ENCODE measurements at regions not wholly inside any gene's neighbourhood (a gene's known extent, or its start where the extent isn't known, plus 50 kb on each side); places are given as distances from the start of the nearest gene placed in this dataset.

- Histone ChIP-seq H3K36me3 (no peaks in the 10 kb centered on the region), H3K27me3 (no peaks in the 10 kb centered on the region), H3K4me3 (no peak overlapping the region), H3K4me1 (no peaks in the 10 kb centered on the region), H3K27ac (no peak overlapping the region), H3K9me3 (no peaks in the 10 kb centered on the region)
- no peak for DNase-seq (ENCODE audit: extremely low spot score in 2 of 2)
- intact Hi-C loops (cut with DNase I) = no loop called here
- no peak for TF ChIP-seq POLR2AphosphoS5 (IDR thresholded peaks at IDR 0.05; ENCODE audit: insufficient read depth in 1 of 2, low read depth in 1 of 2)
- no peak for TF ChIP-seq POLR2A (IDR thresholded peaks at IDR 0.05)
- TF ChIP-seq CTCF (IDR thresholded peaks at IDR 0.05) = no peak
Measured at GRCh38 chr16:64869781-64870180, 252.1 kb downstream of the CDH11 start.

- TF ChIP-seq CTCF (IDR thresholded peaks at IDR 0.05) = no peak
- no peak for TF ChIP-seq POLR2A (IDR thresholded peaks at IDR 0.05)
- no peak for TF ChIP-seq POLR2AphosphoS5 (IDR thresholded peaks at IDR 0.05; ENCODE audit: insufficient read depth in 1 of 2, low read depth in 1 of 2)
- no peak for DNase-seq (ENCODE audit: extremely low spot score in 2 of 2)
- Histone ChIP-seq H3K4me1 (no peaks in the 10 kb centered on the region), H3K4me3 (no peak overlapping the region), H3K36me3 (no peaks in the 10 kb centered on the region), H3K27ac (no peak overlapping the region), H3K9me3 (no peaks in the 10 kb centered on the region), H3K27me3 (no peaks in the 10 kb centered on the region)
- intact Hi-C loops (cut with DNase I) = no loop called here
Measured at GRCh38 chr16:64866021-64866420, 255.8 kb downstream of the CDH11 start.

- Histone ChIP-seq H3K27ac (no peak overlapping the region), H3K36me3 (no peaks in the 10 kb centered on the region), H3K9me3 (no peaks in the 10 kb centered on the region), H3K4me1 (no peaks in the 10 kb centered on the region), H3K4me3 (no peak overlapping the region), H3K27me3 (no peaks in the 10 kb centered on the region)
- intact Hi-C loops (cut with DNase I) = no loop called here
- no peak for DNase-seq (ENCODE audit: extremely low spot score in 2 of 2)
- TF ChIP-seq CTCF (IDR thresholded peaks at IDR 0.05) (no peak), POLR2AphosphoS5 (IDR thresholded peaks at IDR 0.05; ENCODE audit: insufficient read depth in 1 of 2, low read depth in 1 of 2) (no peak), POLR2A (IDR thresholded peaks at IDR 0.05) (no peak)
Measured at GRCh38 chr16:64865069-64865696, 256.7 kb downstream of the CDH11 start.

GRCh38 chr16:64864232-64864809, 257.5 kb downstream of the CDH11 start:
- no peak for DNase-seq (ENCODE audit: extremely low spot score in 2 of 2)
- TF ChIP-seq POLR2A (IDR thresholded peaks at IDR 0.05) (no peak), CTCF (IDR thresholded peaks at IDR 0.05) (no peak), POLR2AphosphoS5 (IDR thresholded peaks at IDR 0.05; ENCODE audit: insufficient read depth in 1 of 2, low read depth in 1 of 2) (no peak)
- intact Hi-C loops (cut with DNase I) = no loop called here
- H3K27ac ChIP-seq = no peak overlapping the region
- H3K9me3 ChIP-seq = no peaks in the 10 kb centered on the region
- H3K4me1 ChIP-seq = no peaks in the 10 kb centered on the region
- H3K27me3 ChIP-seq = no peaks in the 10 kb centered on the region
- H3K36me3 ChIP-seq = no peaks in the 10 kb centered on the region
- H3K4me3 ChIP-seq = no peak overlapping the region

GRCh38 chr16:64858076-64858475, 263.8 kb downstream of the CDH11 start:
- intact Hi-C loops (cut with DNase I) = no loop called here
- no peaks in the 10 kb centered on the region for H3K36me3 ChIP-seq

More at GRCh38 chr16:64858076-64858475, 263.8 kb downstream of the CDH11 start:
- TF ChIP-seq POLR2AphosphoS5 (IDR thresholded peaks at IDR 0.05; ENCODE audit: insufficient read depth in 1 of 2, low read depth in 1 of 2) = no peak
- no peak for TF ChIP-seq POLR2A (IDR thresholded peaks at IDR 0.05)
- no peak for TF ChIP-seq CTCF (IDR thresholded peaks at IDR 0.05)
- no peak for DNase-seq (ENCODE audit: extremely low spot score in 2 of 2)
- Histone ChIP-seq H3K4me1 (no peaks in the 10 kb centered on the region), H3K9me3 (no peaks in the 10 kb centered on the region), H3K4me3 (no peak overlapping the region), H3K27ac (no peak overlapping the region), H3K27me3 (no peaks in the 10 kb centered on the region)

Data from vagina (tissue), 2 donors.